H9 (cell line): ENCODE measurements at regions not wholly inside any gene's neighbourhood (a gene's known extent, or its start where the extent isn't known, plus 50 kb on each side); places are given as distances from the start of the nearest gene placed in this dataset.

ENCODE experiments used
- DNase-seq: peaks from one replicate; pipeline ENCODE4 v3.0.0-alpha.2; 2017
- H2AFZ ChIP-seq: one replicate; pipeline ENCODE4 v1.6.1; 2013; ENCODE audit warnings: mild to moderate bottlenecking, low read length, control low read depth, moderate library complexity
- H2AK5ac ChIP-seq: 2 replicates; pipeline ENCODE4 v1.6.1; 2013; ENCODE audit warnings: low read length, control low read depth, mixed read lengths; ENCODE audit not compliant: insufficient read length
- H2BK120ac ChIP-seq: one replicate; pipeline ENCODE4 v1.6.1; 2013; ENCODE audit warnings: low read depth, mild to moderate bottlenecking, low read length, control low read depth, inconsistent platforms; ENCODE audit not compliant: poor library complexity, severe bottlenecking
- H2BK12ac ChIP-seq: 2 replicates; pipeline ENCODE4 v1.6.1; 2013; ENCODE audit warnings: low read length, control low read depth, mixed read lengths, low read depth; ENCODE audit not compliant: insufficient read length
- H2BK15ac ChIP-seq: 2 replicates; pipeline ENCODE4 v1.6.1; 2013; ENCODE audit warnings: low read depth, low read length, control low read depth
- H2BK20ac ChIP-seq: one replicate; pipeline ENCODE4 v1.6.1; 2013; ENCODE audit warnings: low read depth, mild to moderate bottlenecking, low read length, control low read depth, inconsistent platforms; ENCODE audit not compliant: poor library complexity, severe bottlenecking
- H2BK5ac ChIP-seq: 2 replicates; pipeline ENCODE4 v1.6.1; 2013; ENCODE audit warnings: low read length, control low read depth, mixed read lengths; ENCODE audit not compliant: insufficient read length
- H3K14ac ChIP-seq: 2 replicates; pipeline ENCODE4 v1.6.1; 2013; ENCODE audit warnings: low read length, control low read depth; ENCODE audit not compliant: insufficient read depth
- H3K18ac ChIP-seq: 2 replicates; pipeline ENCODE4 v1.6.1; 2013; ENCODE audit warnings: low read depth, mild to moderate bottlenecking, mixed read lengths, low read length, control low read depth; ENCODE audit not compliant: insufficient read length
- H3K23ac ChIP-seq: 2 replicates; pipeline ENCODE4 v1.6.1; 2013; ENCODE audit warnings: low read length, control low read depth, mixed read lengths, low read depth; ENCODE audit not compliant: insufficient read length
- H3K23me2 ChIP-seq: 2 replicates; pipeline ENCODE4 v1.6.1; 2013; ENCODE audit warnings: low read depth, mild to moderate bottlenecking, mixed read lengths, low read length, control low read depth; ENCODE audit not compliant: insufficient read length, poor library complexity, severe bottlenecking
- H3K27ac ChIP-seq: 2 replicates; pipeline ENCODE4 v1.5.1; 2013; ENCODE audit warnings: low read length, control low read depth, mixed read lengths, low read depth; ENCODE audit not compliant: insufficient read length
- H3K27me3 ChIP-seq: 2 replicates; pipeline ENCODE4 v1.6.1; 2013; ENCODE audit warnings: low read length, control low read depth, inconsistent platforms; ENCODE audit not compliant: insufficient read depth
- H3K4ac ChIP-seq: 2 replicates; pipeline ENCODE4 v1.6.1; 2013; ENCODE audit warnings: low read depth, mild to moderate bottlenecking, control low read depth, inconsistent platforms, low read length, moderate library complexity
- H3K4me1 ChIP-seq: 2 replicates; pipeline ENCODE4 v1.6.1; 2013; ENCODE audit warnings: low read length, control low read depth, inconsistent platforms; ENCODE audit not compliant: insufficient read depth
- H3K4me2 ChIP-seq: 2 replicates; pipeline ENCODE4 v1.6.1; 2013; ENCODE audit warnings: low read length, control low read depth, mixed read lengths; ENCODE audit not compliant: insufficient read length, insufficient read depth
- H3K56ac ChIP-seq: 2 replicates; pipeline ENCODE4 v1.6.1; 2013; ENCODE audit warnings: low read depth, mild to moderate bottlenecking, mixed read lengths, low read length, control low read depth; ENCODE audit not compliant: insufficient read length
- H3K79me1 ChIP-seq: 2 replicates; pipeline ENCODE4 v1.6.1; 2013; ENCODE audit warnings: low read depth, mild to moderate bottlenecking, moderate library complexity, low read length, control low read depth, inconsistent platforms; ENCODE audit not compliant: insufficient read depth, poor library complexity, severe bottlenecking
- H3K79me2 ChIP-seq: 2 replicates; pipeline ENCODE4 v1.6.1; 2013; ENCODE audit warnings: low read length, control low read depth, inconsistent platforms; ENCODE audit not compliant: insufficient read depth
- H3K9ac ChIP-seq: 2 replicates; pipeline ENCODE4 v1.6.1; 2013; ENCODE audit warnings: low read length, control low read depth, mixed read lengths; ENCODE audit not compliant: insufficient read length; ENCODE audit errors: extremely low read depth
- H3K9me3 ChIP-seq: one replicate; pipeline ENCODE4 v1.6.1; 2013; ENCODE audit warnings: low read depth, low read length, inconsistent platforms; ENCODE audit not compliant: control insufficient read depth
- H3T11ph ChIP-seq: one replicate; pipeline ENCODE4 v1.6.1; 2013; ENCODE audit warnings: mild to moderate bottlenecking, low read length, control low read depth, inconsistent platforms
- H4K20me1 ChIP-seq: one replicate; pipeline ENCODE4 v1.6.1; 2013; ENCODE audit not compliant: control insufficient read depth, insufficient read length, insufficient read depth
- H4K5ac ChIP-seq: 2 replicates; pipeline ENCODE4 v1.6.1; 2013; ENCODE audit warnings: low read depth, mild to moderate bottlenecking, mixed read lengths, low read length, control low read depth; ENCODE audit not compliant: insufficient read length
- H4K8ac ChIP-seq: replicated peaks from 2 replicates; pipeline ENCODE4 v1.6.1; 2013; ENCODE audit warnings: low read length, control low read depth, mixed read lengths, low read depth; ENCODE audit not compliant: insufficient read length
- H4K91ac ChIP-seq: 2 replicates; pipeline ENCODE4 v1.6.1; 2013; ENCODE audit warnings: low read depth, mild to moderate bottlenecking, moderate library complexity, mixed read lengths, low read length, control low read depth; ENCODE audit not compliant: insufficient read length
- H3K27ac Mint-ChIP-seq, 3 experiments: 2 replicates in 2 of 3; 3 replicates in 1 of 3; pipeline ENCODE4 v1.8.0; 2020 to 2021; ENCODE audit warnings: mixed read lengths in 3 of 3, mild to moderate bottlenecking in 1 of 3, moderate library complexity in 1 of 3
- H3K27me3 Mint-ChIP-seq: 2 replicates; pipeline ENCODE4 v1.8.0; 2021; ENCODE audit warnings: low read depth, mild to moderate bottlenecking, moderate library complexity, mixed read lengths
- H3K36me3 Mint-ChIP-seq, 3 experiments: 2 replicates in 2 of 3; 3 replicates in 1 of 3; pipeline ENCODE4 v1.8.0; 2020 to 2021; ENCODE audit warnings: low read depth in 3 of 3, mixed read lengths in 3 of 3; ENCODE audit not compliant: insufficient read depth in 1 of 3
- H3K4me1 Mint-ChIP-seq, 2 experiments: 2 replicates each; pipeline ENCODE4 v1.8.0; 2020; ENCODE audit warnings: mixed read lengths in 2 of 2
- H3K4me3 Mint-ChIP-seq, 2 experiments: 2 replicates in 1 of 2; 3 replicates in 1 of 2; pipeline ENCODE4 v1.8.0; 2020 to 2021; ENCODE audit warnings: mild to moderate bottlenecking in 2 of 2, mixed read lengths in 2 of 2, moderate library complexity in 1 of 2
- H3K9me3 Mint-ChIP-seq, 2 experiments: 2 replicates in 1 of 2; 3 replicates in 1 of 2; pipeline ENCODE4 v1.8.0; 2020; ENCODE audit warnings: mild to moderate bottlenecking in 2 of 2, mixed read lengths in 2 of 2, moderate library complexity in 1 of 2
- WGBS: extraction: QIAGEN DNeasy Blood & Tissue Kit; methylation state at CpG from one replicate; pipeline ENCODE4 v1.1.7; 2013; ENCODE audit warnings: missing lambda C conversion rate, low lambda C conversion rate, mixed read lengths; ENCODE audit not compliant: insufficient read length; ENCODE audit errors: extremely low coverage; 5-methylcytosine and 5-hydroxymethylcytosine counted together
- TF ChIP-seq, protein P1 (sequence below): fragments of 200-600 bp; sonication (generic); conservative IDR thresholded peaks from 3 replicates; pipeline ENCODE4 v1.8.0; 2021; ENCODE audit warnings: antibody characterized with exemption, mild to moderate bottlenecking

DNA sequence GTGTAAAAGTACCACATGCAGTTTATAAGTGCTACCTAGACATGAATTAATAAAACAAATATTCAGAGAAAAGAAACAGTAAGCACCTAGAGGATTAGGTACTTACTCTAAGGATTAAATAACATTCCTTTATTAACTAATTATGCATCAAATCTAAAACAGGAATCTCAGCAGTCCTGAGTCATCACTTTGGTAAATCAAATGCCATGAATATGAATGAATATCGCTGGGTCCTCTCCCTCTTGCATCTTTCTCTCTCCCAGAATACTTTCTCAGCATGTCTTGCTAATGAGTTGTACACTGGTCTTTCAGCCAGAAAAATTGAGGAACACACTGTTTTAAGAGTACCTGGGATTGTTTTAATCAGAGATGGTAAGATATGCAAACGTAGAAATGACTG, 225.5 kb upstream of the NFE2L3 start:
- Histone ChIP-seq H3K9me3 (no peaks in the 10 kb centered on the region), H3K4ac (no peak overlapping the region), H2BK120ac (no peak overlapping the region), H4K5ac (no peak overlapping the region), H3K79me1 (no peaks in the 10 kb centered on the region), H3K23ac (no peak overlapping the region), H3K23me2 (no peaks in the 10 kb centered on the region), H2AFZ (no peak overlapping the region), H3T11ph (no peak overlapping the region), H2AK5ac (no peak overlapping the region), H3K27me3 (no peaks in the 10 kb centered on the region), H4K91ac (no peak overlapping the region), H2BK20ac (no peak overlapping the region), H3K79me2 (no peaks in the 10 kb centered on the region), H2BK5ac (no peak overlapping the region), H3K14ac (no peak overlapping the region), H4K20me1 (no peaks in the 10 kb centered on the region), H3K18ac (no peak overlapping the region), H3K27ac (no peak overlapping the region), H3K9ac (no peak overlapping the region), H3K4me1 (no peaks in the 10 kb centered on the region; the same call in 1 of the 2 replicates), H2BK15ac (no peak overlapping the region), H4K8ac (no peak overlapping the region), H3K4me2 (no peak overlapping the region), H2BK12ac (no peak overlapping the region), H3K56ac (no peak overlapping the region)
- Mint-ChIP-seq H3K4me3 (no peak overlapping the region), H3K9me3 (peaks cover 3% of the 10 kb centered on the region in 2 experiments; a peak in 3 of 5 replicates), H3K27ac (no peak overlapping the region; a peak in 1 of 7 replicates), H3K4me1 (peaks cover 7 to 8% of the 10 kb centered on the region in 2 experiments), H3K27me3 (peaks cover 1% of the 10 kb centered on the region; the same call in 1 of the 2 replicates), H3K36me3 (peaks cover 0 to 6% (median 3%) of the 10 kb centered on the region in 3 experiments; a peak in 3 of 7 replicates)
- no peak for DNase-seq
- TF ChIP-seq, protein P1, sequence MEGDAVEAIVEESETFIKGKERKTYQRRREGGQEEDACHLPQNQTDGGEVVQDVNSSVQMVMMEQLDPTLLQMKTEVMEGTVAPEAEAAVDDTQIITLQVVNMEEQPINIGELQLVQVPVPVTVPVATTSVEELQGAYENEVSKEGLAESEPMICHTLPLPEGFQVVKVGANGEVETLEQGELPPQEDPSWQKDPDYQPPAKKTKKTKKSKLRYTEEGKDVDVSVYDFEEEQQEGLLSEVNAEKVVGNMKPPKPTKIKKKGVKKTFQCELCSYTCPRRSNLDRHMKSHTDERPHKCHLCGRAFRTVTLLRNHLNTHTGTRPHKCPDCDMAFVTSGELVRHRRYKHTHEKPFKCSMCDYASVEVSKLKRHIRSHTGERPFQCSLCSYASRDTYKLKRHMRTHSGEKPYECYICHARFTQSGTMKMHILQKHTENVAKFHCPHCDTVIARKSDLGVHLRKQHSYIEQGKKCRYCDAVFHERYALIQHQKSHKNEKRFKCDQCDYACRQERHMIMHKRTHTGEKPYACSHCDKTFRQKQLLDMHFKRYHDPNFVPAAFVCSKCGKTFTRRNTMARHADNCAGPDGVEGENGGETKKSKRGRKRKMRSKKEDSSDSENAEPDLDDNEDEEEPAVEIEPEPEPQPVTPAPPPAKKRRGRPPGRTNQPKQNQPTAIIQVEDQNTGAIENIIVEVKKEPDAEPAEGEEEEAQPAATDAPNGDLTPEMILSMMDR, result no peak
- no CpG with 5 or more reads among the region's 2 CpGs for WGBS
